ENCODE measurements at regions not wholly inside any gene's neighbourhood (a gene's known extent, or its start where the extent isn't known, plus 50 kb on each side); places are given as distances from the start of the nearest gene placed in this dataset.

DNA sequence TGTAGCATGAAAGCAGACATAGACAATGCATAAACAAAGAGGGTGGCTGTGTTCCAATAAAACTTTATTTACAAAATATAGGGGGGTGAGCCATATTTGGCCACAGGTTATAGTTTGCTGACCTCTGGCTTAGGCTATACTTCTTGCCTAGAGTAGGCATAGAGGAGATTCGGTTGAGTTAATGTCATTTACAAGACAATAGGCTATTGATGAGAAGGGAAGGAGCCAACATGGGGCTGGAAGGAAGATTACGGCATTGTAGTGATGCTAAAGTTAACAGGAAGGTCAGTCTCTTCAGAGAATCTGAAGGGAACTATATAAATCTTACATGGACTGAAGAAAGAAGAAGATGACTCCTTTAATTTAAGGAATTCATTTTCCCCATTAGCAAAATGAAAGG lies 463.5 kb downstream of the HTR7 start:
- TF ChIP-seq, protein P1, sequence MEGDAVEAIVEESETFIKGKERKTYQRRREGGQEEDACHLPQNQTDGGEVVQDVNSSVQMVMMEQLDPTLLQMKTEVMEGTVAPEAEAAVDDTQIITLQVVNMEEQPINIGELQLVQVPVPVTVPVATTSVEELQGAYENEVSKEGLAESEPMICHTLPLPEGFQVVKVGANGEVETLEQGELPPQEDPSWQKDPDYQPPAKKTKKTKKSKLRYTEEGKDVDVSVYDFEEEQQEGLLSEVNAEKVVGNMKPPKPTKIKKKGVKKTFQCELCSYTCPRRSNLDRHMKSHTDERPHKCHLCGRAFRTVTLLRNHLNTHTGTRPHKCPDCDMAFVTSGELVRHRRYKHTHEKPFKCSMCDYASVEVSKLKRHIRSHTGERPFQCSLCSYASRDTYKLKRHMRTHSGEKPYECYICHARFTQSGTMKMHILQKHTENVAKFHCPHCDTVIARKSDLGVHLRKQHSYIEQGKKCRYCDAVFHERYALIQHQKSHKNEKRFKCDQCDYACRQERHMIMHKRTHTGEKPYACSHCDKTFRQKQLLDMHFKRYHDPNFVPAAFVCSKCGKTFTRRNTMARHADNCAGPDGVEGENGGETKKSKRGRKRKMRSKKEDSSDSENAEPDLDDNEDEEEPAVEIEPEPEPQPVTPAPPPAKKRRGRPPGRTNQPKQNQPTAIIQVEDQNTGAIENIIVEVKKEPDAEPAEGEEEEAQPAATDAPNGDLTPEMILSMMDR (IDR thresholded peaks at IDR 0.05), result no peak
- TF ChIP-seq POLR2AphosphoS5 (IDR thresholded peaks at IDR 0.05) (no peak), POLR2A (IDR thresholded peaks at IDR 0.05) (no peak)

Measured in sigmoid colon (tissue), 4 donors.